GM10266 (cell line): ENCODE measurements at regions not wholly inside any gene's neighbourhood (a gene's known extent, or its start where the extent isn't known, plus 50 kb on each side); places are given as distances from the start of the nearest gene placed in this dataset.

Source experiments
- DNase-seq: peaks from one replicate; pipeline ENCODE4 v3.0.0; 2012; ENCODE audit errors: extremely low spot score
- CTCF ChIP-seq: IDR thresholded peaks from 2 replicates; pipeline ENCODE4 v1.5.1; 2012; ENCODE audit warnings: mild to moderate bottlenecking, low read depth; ENCODE audit not compliant: control insufficient read depth, insufficient read depth; ENCODE audit errors: missing control alignments

- TF ChIP-seq CTCF = no peak
Measured at GRCh38 chr12:23421556-23421955, 527.9 kb downstream of the SOX5 start.

GRCh38 chr12:23423097-23423687 lies 526.3 kb downstream of the SOX5 start:
- TF ChIP-seq CTCF = no peak
- DNase-seq = no peak

More at GRCh38 chr12:23421556-23421955, 527.9 kb downstream of the SOX5 start:
- DNase-seq = no peak

DNA sequence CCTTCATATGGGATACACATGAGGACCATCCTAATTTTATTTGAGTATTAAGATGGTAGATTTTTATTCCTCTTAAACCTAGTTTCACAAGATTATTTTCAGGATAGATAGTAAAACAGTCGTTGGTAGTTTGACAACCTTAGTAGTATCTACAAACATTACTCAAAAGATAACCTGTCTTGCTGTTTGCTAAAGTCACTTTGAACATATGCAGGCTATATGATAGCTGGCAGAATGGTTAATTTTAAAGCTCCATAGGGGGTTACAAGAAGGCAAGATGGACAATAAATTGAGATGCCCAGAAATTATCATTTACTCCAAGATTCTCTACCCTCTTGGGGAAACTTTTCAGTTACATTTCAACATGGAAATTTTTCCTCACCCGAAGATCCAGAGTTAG lies 525.7 kb downstream of the SOX5 start:
- DNase-seq = no peak
- TF ChIP-seq CTCF = no peak

GRCh38 chr12:23424685-23425084 lies 524.8 kb downstream of the SOX5 start:
- no peak for TF ChIP-seq CTCF
- DNase-seq = no peak

DNA sequence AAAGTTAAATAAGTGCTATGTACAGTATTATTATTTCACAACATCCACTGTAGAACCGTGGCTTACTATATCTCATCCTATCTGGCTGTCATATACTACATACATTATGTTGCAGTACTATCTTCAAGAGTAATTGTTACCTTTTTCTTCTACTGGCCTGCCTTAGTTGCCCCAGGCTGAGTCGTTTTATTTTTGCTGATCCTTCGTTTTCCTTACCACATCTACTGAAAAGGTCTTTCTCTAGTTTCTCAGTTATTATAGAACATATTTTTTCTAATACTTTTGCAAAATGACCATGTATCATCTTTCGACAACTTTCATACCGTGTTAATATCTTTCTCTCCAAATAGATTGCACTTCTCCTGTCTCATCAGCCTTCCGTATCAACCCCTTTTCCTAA lies 523.1 kb downstream of the SOX5 start:
- no peak for DNase-seq
- no peak for TF ChIP-seq CTCF

DNA sequence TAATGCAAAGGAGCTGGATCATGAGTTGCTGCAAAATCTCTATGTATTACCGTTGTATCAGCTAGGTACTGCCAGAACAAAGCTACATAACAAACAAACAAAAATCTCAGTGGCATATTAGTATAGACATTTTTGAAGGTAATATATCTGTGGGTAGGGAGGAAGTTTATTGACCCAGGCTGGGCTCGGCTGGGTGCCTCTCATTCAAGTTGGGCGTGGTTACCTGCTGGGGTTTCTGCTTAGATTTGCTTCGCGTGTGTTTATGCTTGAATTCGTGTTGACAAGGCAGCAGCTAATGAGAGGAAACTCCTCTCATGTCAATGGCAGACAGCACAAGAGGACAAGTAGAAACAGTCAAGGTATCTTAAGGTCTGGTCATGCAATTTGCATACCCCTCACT lies 520.7 kb downstream of the SOX5 start:
- TF ChIP-seq CTCF = no peak
- DNase-seq = no peak

GRCh38 chr12:23431006-23431405 lies 518.5 kb downstream of the SOX5 start:
- TF ChIP-seq CTCF = no peak
- no peak for DNase-seq
